ENCODE measurements at regions not wholly inside any gene's neighbourhood (a gene's known extent, or its start where the extent isn't known, plus 50 kb on each side); places are given as distances from the start of the nearest gene placed in this dataset.

- H3K9me3 ChIP-seq (ENCODE audit: control insufficient read depth, insufficient read depth, low read length), result peaks cover 54% of the 10 kb centered on the region
- DNase-seq (ENCODE audit: low read depth, low spot score), result no peak
- H3K27me3 ChIP-seq (ENCODE audit: control insufficient read depth, insufficient read depth, low read length), result no peaks in the 10 kb centered on the region
- TF ChIP-seq CTCF (IDR thresholded peaks at IDR 0.05; ENCODE audit: low read depth, low read length), result no peak
- CTCF ChIA-PET, result no interaction called here
- H3K4me3 ChIP-seq (ENCODE audit: low read depth, low read length), result no peak overlapping the region
- POLR2A ChIA-PET, result no interaction called here
- no peak overlapping the region for H3K27ac ChIP-seq (ENCODE audit: low read depth, low read length)
These were observed 1106.0 kb downstream of the BCL11B start for GRCh38 chr14:98165976-98166375.

DNA sequence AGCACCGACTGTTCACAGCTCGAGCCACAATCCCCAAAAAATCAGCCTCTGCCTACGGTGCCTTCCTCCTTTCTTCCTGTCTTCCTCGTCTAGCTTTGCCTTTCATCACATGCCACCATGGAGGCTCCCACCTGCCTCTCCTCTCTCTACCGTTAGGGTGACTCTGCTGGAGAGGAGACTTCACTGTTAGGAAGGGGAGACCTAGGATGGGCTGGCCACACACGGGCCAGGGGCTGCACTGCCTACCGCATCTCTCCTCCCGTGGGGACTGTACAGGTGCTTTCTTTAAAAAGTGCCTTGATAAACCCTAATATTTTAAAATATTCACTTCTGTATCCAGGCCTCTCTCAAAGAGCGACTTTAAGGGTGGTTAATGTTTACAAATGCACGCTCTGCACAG is 1104.7 kb downstream of the BCL11B start:
- DNase-seq (ENCODE audit: low read depth, low spot score), result no peak
- H3K27me3 ChIP-seq (ENCODE audit: control insufficient read depth, insufficient read depth, low read length), result no peaks in the 10 kb centered on the region
- TF ChIP-seq CTCF (IDR thresholded peaks at IDR 0.05; ENCODE audit: low read depth, low read length), result no peak
- ChIA-PET POLR2A (no interaction called here), CTCF (no interaction called here)
- H3K9me3 ChIP-seq (ENCODE audit: control insufficient read depth, insufficient read depth, low read length), result peaks cover 66% of the 10 kb centered on the region
- no peak overlapping the region for H3K27ac ChIP-seq (ENCODE audit: low read depth, low read length)
- H3K4me3 ChIP-seq (ENCODE audit: low read depth, low read length), result no peak overlapping the region

DNA sequence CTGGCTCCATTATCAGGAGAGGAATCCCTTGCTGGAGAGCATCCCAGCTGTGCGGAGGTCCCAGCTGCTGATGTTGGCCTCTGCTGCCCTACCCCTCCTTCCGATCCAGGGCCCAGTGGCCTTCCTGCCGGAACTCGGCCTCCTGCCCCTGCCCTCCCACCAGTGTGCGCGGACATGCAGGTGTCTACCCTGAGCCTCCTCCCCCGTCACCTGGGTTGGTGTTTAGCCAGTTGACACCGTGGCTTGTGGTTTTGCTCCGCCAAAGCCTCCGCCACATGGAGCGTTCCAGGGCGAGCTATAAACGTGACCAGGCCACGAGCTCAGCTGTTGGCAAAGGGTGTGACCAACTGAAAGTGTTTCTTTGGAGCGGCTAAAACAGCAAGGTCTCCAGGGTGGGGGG is 1104.3 kb downstream of the BCL11B start:
- Histone ChIP-seq H3K27me3 (ENCODE audit: control insufficient read depth, insufficient read depth, low read length) (no peaks in the 10 kb centered on the region), H3K4me3 (ENCODE audit: low read depth, low read length) (no peak overlapping the region), H3K27ac (ENCODE audit: low read depth, low read length) (no peak overlapping the region), H3K9me3 (ENCODE audit: control insufficient read depth, insufficient read depth, low read length) (peaks cover 65% of the 10 kb centered on the region)
- CTCF ChIA-PET, result no interaction called here
- TF ChIP-seq CTCF (IDR thresholded peaks at IDR 0.05; ENCODE audit: low read depth, low read length), result no peak
- no peak for DNase-seq (ENCODE audit: low read depth, low spot score)
- POLR2A ChIA-PET, result no interaction called here

DNA sequence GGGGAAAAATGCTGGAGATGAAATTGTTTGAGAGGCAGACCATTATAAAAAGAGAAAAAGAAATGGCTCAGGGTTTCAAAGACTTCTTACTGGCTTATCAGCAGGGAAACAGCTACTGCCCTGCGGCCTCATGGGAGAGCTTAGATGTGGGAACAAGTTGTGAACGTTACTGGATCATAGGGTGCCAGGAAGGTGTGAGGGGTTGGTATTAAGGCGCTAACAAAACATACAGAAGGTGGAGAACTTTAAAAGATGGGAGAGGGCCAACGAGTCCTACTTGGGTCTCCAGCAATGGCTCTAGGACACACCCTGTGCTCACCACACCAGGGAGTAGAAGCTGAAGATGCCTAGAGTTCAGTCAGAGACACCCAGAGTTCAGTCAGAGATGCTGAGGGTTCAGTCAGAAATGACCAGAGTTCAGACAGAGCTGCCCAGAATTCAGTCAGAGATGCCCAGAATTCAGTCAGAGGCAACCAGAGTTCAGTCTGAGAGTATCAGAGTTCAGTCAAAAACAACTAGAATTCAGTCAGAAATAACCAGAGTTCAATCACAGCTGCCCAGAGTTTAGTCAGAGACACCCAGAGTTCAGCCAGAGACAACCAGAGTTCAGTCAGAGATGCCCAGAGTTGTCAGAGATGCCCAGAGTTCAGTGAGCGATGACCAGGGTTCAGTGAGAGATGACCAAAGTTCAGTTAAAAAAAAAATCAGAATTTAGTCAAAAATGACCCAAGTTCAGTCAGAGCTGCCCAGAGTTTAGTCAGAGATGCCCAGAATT is 1103.6 kb downstream of the BCL11B start:
- no peak for DNase-seq (ENCODE audit: low read depth, low spot score)
- Histone ChIP-seq H3K4me3 (ENCODE audit: low read depth, low read length) (no peak overlapping the region), H3K9me3 (ENCODE audit: control insufficient read depth, insufficient read depth, low read length) (peaks cover 61% of the 10 kb centered on the region), H3K27ac (ENCODE audit: low read depth, low read length) (no peak overlapping the region), H3K27me3 (ENCODE audit: control insufficient read depth, insufficient read depth, low read length) (no peaks in the 10 kb centered on the region)
- POLR2A ChIA-PET, result no interaction called here
- no peak for TF ChIP-seq CTCF (IDR thresholded peaks at IDR 0.05; ENCODE audit: low read depth, low read length)
- CTCF ChIA-PET, result no interaction called here

GRCh38 chr14:98169170-98169587 is 1102.8 kb downstream of the BCL11B start:
- Histone ChIP-seq H3K4me3 (ENCODE audit: low read depth, low read length) (no peak overlapping the region), H3K27me3 (ENCODE audit: control insufficient read depth, insufficient read depth, low read length) (no peaks in the 10 kb centered on the region), H3K27ac (ENCODE audit: low read depth, low read length) (no peak overlapping the region), H3K9me3 (ENCODE audit: control insufficient read depth, insufficient read depth, low read length) (peaks cover 55% of the 10 kb centered on the region)
- POLR2A ChIA-PET, result no interaction called here
- no peak for TF ChIP-seq CTCF (IDR thresholded peaks at IDR 0.05; ENCODE audit: low read depth, low read length)
- DNase-seq (ENCODE audit: low read depth, low spot score), result no peak
- CTCF ChIA-PET, result no interaction called here

Data from AG04450 (cell line).